CD14-positive monocyte (primary cell): ENCODE measurements at regions not wholly inside any gene's neighbourhood (a gene's known extent, or its start where the extent isn't known, plus 50 kb on each side); places are given as distances from the start of the nearest gene placed in this dataset.

ENCODE experiments used
- DNase-seq, 3 donors: peaks; one replicate each; pipeline ENCODE4 v3.0.0-alpha.2; 2011 to 2022
- H2AFZ ChIP-seq: 2 replicates; pipeline ENCODE4 v1.6.0; 2012; ENCODE audit warnings: mild to moderate bottlenecking, low read depth, low read length, inconsistent platforms; ENCODE audit not compliant: insufficient read depth, poor library complexity, severe bottlenecking
- H3K27ac ChIP-seq, 2 donors: 1 replicate in 1 of 2; 2 replicates in 1 of 2; pipeline ENCODE4 v1.5.1; 2012 to 2013; ENCODE audit warnings: low read length in 2 of 2, control low read depth in 1 of 2, inconsistent platforms in 1 of 2, low read depth in 1 of 2, mild to moderate bottlenecking in 1 of 2
- H3K27me3 ChIP-seq, 2 donors: one replicate each; pipeline versions ENCODE4 v1.6.0 to v1.6.1; 2011 to 2013; ENCODE audit warnings: low read length in 2 of 2; ENCODE audit not compliant: control insufficient read depth in 2 of 2, insufficient read depth in 2 of 2
- H3K36me3 ChIP-seq, 2 donors: replicated peaks in 1 of 2; 1 replicate in 1 of 2; 2 replicates in 1 of 2; pipeline versions ENCODE4 v1.5.1 to v1.6.1; 2012 to 2013; ENCODE audit warnings: low read length in 2 of 2, control low read depth in 1 of 2, inconsistent platforms in 1 of 2, mild to moderate bottlenecking in 1 of 2; ENCODE audit not compliant: insufficient read depth in 2 of 2, control insufficient read depth in 1 of 2
- H3K4me1 ChIP-seq, 2 donors: 1 replicate in 1 of 2; 2 replicates in 1 of 2; pipeline versions ENCODE4 v1.5.1 to v1.6.1; 2012 to 2013; ENCODE audit warnings: low read length in 2 of 2, control low read depth in 1 of 2, inconsistent platforms in 1 of 2, mild to moderate bottlenecking in 1 of 2, moderate library complexity in 1 of 2; ENCODE audit not compliant: insufficient read depth in 2 of 2, control insufficient read depth in 1 of 2
- H3K4me2 ChIP-seq: replicated peaks from 2 replicates; pipeline ENCODE3; 2012; ENCODE audit warnings: low read length, moderate library complexity, mild to moderate bottlenecking; ENCODE audit not compliant: poor library complexity, severe bottlenecking; ENCODE audit errors: extremely low read depth
- H3K4me3 ChIP-seq, 3 experiments: fragments of 200-600 bp in 1 of 3; sonication (generic) in 1 of 3; replicated peaks in 1 of 3; 1 replicate in 2 of 3; 2 replicates in 1 of 3; pipeline ENCODE4 v1.5.1; 2011 to 2013; ENCODE audit warnings: low read length in 3 of 3, mild to moderate bottlenecking in 3 of 3, control low read depth in 2 of 3, low read depth in 2 of 3, inconsistent platforms in 1 of 3, moderate library complexity in 1 of 3
- H3K79me2 ChIP-seq: 2 replicates; pipeline ENCODE4 v1.6.0; 2012; ENCODE audit warnings: mild to moderate bottlenecking, control low read depth, inconsistent platforms, low read length, moderate library complexity; ENCODE audit not compliant: insufficient read depth
- H3K9ac ChIP-seq: 2 replicates; pipeline ENCODE4 v1.6.0; 2017; ENCODE audit warnings: low read length, mild to moderate bottlenecking; ENCODE audit not compliant: insufficient read depth, poor library complexity, severe bottlenecking
- H3K9me3 ChIP-seq, 2 donors: replicated peaks in 1 of 2; 1 replicate in 1 of 2; 2 replicates in 1 of 2; pipeline versions ENCODE4 v1.5.1 to v1.6.1; 2012 to 2013; ENCODE audit warnings: low read length in 2 of 2, control low read depth in 1 of 2; ENCODE audit not compliant: control insufficient read depth in 1 of 2, insufficient read depth in 1 of 2
- H4K20me1 ChIP-seq: 2 replicates; pipeline ENCODE4 v1.6.0; 2012; ENCODE audit warnings: mild to moderate bottlenecking, low read length, control low read depth, moderate library complexity; ENCODE audit not compliant: insufficient read depth
- H3K27ac Mint-ChIP-seq, 7 donors: one replicate each; pipeline ENCODE4 v1.8.0; 2020; ENCODE audit warnings: mild to moderate bottlenecking in 7 of 7, mixed read lengths in 7 of 7, moderate library complexity in 6 of 7, inconsistent platforms in 2 of 7
- H3K27me3 Mint-ChIP-seq, 3 donors: one replicate each; pipeline ENCODE4 v1.8.0; 2021 to 2022; ENCODE audit warnings: low read depth in 3 of 3, mild to moderate bottlenecking in 3 of 3, mixed read lengths in 3 of 3, moderate library complexity in 3 of 3, inconsistent platforms in 1 of 3
- H3K36me3 Mint-ChIP-seq, 2 donors: one replicate each; pipeline ENCODE4 v1.8.0; 2020; ENCODE audit warnings: mixed read lengths in 2 of 2, inconsistent platforms in 1 of 2, mild to moderate bottlenecking in 1 of 2
- H3K4me1 Mint-ChIP-seq: one replicate; pipeline ENCODE4 v1.8.0; 2020; ENCODE audit warnings: mild to moderate bottlenecking, mixed read lengths
- H3K4me3 Mint-ChIP-seq, 2 donors: one replicate each; pipeline ENCODE4 v1.8.0; 2020; ENCODE audit warnings: mild to moderate bottlenecking in 2 of 2, mixed read lengths in 2 of 2, moderate library complexity in 1 of 2
- H3K9me3 Mint-ChIP-seq, 7 donors: one replicate each; pipeline ENCODE4 v1.8.0; 2020 to 2022; ENCODE audit warnings: mixed read lengths in 7 of 7, mild to moderate bottlenecking in 6 of 7, moderate library complexity in 6 of 7, inconsistent platforms in 2 of 7
- WGBS: methylation state at CpG from one replicate; pipeline ENCODE4 v1.1.5; 2013; ENCODE audit warnings: missing lambda C conversion rate; ENCODE audit not compliant: insufficient coverage; 5-methylcytosine and 5-hydroxymethylcytosine counted together
- intact Hi-C, 2 donors: fragments of 100-400 bp; cut with micrococcal nuclease; formaldehyde crosslinking; loops; one replicate each; pipeline versions ENCODE4 v1.15.0 to v1.15.1; 2023
- TF ChIP-seq, protein P1 (sequence below): fragments of 200-600 bp; IDR thresholded peaks from one replicate; pipeline ENCODE4 v1.8.0; 2022; ENCODE audit warnings: antibody characterized with exemption, mild to moderate bottlenecking

DNA sequence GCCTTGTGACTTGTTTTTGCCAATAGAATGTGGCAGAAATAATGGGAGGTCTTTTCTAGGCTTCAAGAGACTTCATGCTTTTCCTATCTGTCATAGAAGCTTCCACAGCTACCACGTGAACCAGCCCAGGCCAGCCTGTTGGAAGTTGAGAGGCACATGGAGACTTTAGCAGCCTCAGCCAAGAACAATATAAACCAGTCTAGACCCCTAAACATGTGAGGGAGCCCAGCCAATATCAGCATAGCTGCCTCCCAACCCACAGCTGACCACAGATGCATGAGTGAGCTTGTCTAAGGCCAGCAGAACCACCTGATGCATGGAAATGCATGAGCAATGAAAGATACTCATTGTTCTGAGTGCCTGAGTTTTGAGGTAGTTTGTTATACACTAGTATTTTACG lies 540.7 kb upstream of the BTBD3 start:
- Histone ChIP-seq H3K4me1 (no peaks in the 10 kb centered on the region), H3K27me3 (no peaks in the 10 kb centered on the region), H3K4me3 (no peak overlapping the region), H3K27ac (no peak overlapping the region), H3K4me2 (no peak overlapping the region), H3K9me3 (peaks cover 0 to 13% of the 10 kb centered on the region in 2 donors), H3K9ac (no peak overlapping the region), H3K36me3 (no peaks in the 10 kb centered on the region), H4K20me1 (no peaks in the 10 kb centered on the region), H2AFZ (no peak overlapping the region), H3K79me2 (no peaks in the 10 kb centered on the region)
- no peaks in the 10 kb centered on the region for H3K4me1 Mint-ChIP-seq
- peaks cover 0 to 2% (median 1%) of the 10 kb centered on the region in 3 donors for H3K27me3 Mint-ChIP-seq
- peaks cover 0 to 22% (median 5%) of the 10 kb centered on the region in 7 donors for H3K9me3 Mint-ChIP-seq
- intact Hi-C loops: no loop called here
- no peaks in the 10 kb centered on the region for H3K36me3 Mint-ChIP-seq
- H3K27ac Mint-ChIP-seq: no peak overlapping the region
- TF ChIP-seq, protein P1, sequence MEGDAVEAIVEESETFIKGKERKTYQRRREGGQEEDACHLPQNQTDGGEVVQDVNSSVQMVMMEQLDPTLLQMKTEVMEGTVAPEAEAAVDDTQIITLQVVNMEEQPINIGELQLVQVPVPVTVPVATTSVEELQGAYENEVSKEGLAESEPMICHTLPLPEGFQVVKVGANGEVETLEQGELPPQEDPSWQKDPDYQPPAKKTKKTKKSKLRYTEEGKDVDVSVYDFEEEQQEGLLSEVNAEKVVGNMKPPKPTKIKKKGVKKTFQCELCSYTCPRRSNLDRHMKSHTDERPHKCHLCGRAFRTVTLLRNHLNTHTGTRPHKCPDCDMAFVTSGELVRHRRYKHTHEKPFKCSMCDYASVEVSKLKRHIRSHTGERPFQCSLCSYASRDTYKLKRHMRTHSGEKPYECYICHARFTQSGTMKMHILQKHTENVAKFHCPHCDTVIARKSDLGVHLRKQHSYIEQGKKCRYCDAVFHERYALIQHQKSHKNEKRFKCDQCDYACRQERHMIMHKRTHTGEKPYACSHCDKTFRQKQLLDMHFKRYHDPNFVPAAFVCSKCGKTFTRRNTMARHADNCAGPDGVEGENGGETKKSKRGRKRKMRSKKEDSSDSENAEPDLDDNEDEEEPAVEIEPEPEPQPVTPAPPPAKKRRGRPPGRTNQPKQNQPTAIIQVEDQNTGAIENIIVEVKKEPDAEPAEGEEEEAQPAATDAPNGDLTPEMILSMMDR: no peak
- WGBS: no CpG with 5 or more reads among the region's 2 CpGs
- H3K4me3 Mint-ChIP-seq: no peak overlapping the region
- DNase-seq: no peak

GRCh38 chr20:11377761-11378160 lies 539.9 kb upstream of the BTBD3 start:
- Mint-ChIP-seq H3K4me3 (no peak overlapping the region), H3K4me1 (no peaks in the 10 kb centered on the region), H3K27me3 (peaks cover 0 to 2% (median 1%) of the 10 kb centered on the region in 3 donors), H3K9me3 (peaks cover 2 to 25% (median 10%) of the 10 kb centered on the region in 7 donors), H3K36me3 (no peaks in the 10 kb centered on the region), H3K27ac (no peak overlapping the region)
- 100% methylated on average over 2 of the region's 2 CpGs for WGBS
- H3K9me3 ChIP-seq: peaks cover 0 to 13% of the 10 kb centered on the region in 2 donors
- H3K36me3 ChIP-seq: no peaks in the 10 kb centered on the region
- H3K27me3 ChIP-seq: no peaks in the 10 kb centered on the region
- intact Hi-C loops: no loop called here
- no peaks in the 10 kb centered on the region for H3K79me2 ChIP-seq
- H3K9ac ChIP-seq: no peak overlapping the region
- no peak overlapping the region for H2AFZ ChIP-seq
- no peak overlapping the region for H3K4me3 ChIP-seq
- no peak for DNase-seq
- no peak overlapping the region for H3K4me2 ChIP-seq
- H3K27ac ChIP-seq: no peak overlapping the region
- TF ChIP-seq, protein P1: no peak
- H3K4me1 ChIP-seq: no peaks in the 10 kb centered on the region
- no peaks in the 10 kb centered on the region for H4K20me1 ChIP-seq
